NB4 (cell line): ENCODE measurements at regions not wholly inside any gene's neighbourhood (a gene's known extent, or its start where the extent isn't known, plus 50 kb on each side); places are given as distances from the start of the nearest gene placed in this dataset.

Experiments used
- DNase-seq: peaks from one replicate; pipeline ENCODE4 v3.0.0; 2010; ENCODE audit warnings: low read depth
- H3K4me3 ChIP-seq: one replicate; pipeline ENCODE4 v1.5.1; 2011; ENCODE audit warnings: mild to moderate bottlenecking, low read depth, low read length, moderate library complexity
- MYC ChIP-seq: IDR thresholded peaks from 2 replicates; pipeline ENCODE4 v1.6.1; 2011; ENCODE audit warnings: low read depth, low read length
- POLR2A ChIP-seq: IDR thresholded peaks from 2 replicates; pipeline ENCODE4 v1.6.1; 2011; ENCODE audit warnings: mild to moderate bottlenecking; ENCODE audit not compliant: insufficient read length; ENCODE audit errors: extremely low read depth
- TF ChIP-seq, protein P1 (sequence below): IDR thresholded peaks from one replicate; pipeline ENCODE4 v1.5.1; 2012; ENCODE audit warnings: low read depth, low read length
- TF ChIP-seq, protein P2 (sequence below): IDR thresholded peaks from 2 replicates; pipeline ENCODE4 v1.6.1; 2011; ENCODE audit warnings: low read depth, low read length

DNA sequence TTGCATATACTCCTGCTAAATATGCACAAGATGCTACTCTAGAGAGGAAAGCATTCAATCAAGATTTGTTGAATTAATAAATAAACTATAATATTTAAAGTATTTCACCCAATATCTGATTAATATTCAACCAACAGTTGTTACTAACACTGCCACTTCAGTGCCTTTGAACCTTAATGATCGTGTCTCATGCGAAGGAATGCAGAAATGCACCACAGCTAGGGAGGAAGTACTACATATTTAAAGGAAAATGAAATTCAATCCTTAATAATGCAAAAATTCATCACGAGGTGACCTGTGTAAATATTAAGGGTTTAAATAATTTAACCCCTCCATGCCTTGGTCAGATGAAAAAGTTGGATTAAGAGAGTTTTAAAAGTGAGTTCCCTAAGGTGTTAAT, 114.2 kb upstream of the DAZL start:
- TF ChIP-seq, protein P1, sequence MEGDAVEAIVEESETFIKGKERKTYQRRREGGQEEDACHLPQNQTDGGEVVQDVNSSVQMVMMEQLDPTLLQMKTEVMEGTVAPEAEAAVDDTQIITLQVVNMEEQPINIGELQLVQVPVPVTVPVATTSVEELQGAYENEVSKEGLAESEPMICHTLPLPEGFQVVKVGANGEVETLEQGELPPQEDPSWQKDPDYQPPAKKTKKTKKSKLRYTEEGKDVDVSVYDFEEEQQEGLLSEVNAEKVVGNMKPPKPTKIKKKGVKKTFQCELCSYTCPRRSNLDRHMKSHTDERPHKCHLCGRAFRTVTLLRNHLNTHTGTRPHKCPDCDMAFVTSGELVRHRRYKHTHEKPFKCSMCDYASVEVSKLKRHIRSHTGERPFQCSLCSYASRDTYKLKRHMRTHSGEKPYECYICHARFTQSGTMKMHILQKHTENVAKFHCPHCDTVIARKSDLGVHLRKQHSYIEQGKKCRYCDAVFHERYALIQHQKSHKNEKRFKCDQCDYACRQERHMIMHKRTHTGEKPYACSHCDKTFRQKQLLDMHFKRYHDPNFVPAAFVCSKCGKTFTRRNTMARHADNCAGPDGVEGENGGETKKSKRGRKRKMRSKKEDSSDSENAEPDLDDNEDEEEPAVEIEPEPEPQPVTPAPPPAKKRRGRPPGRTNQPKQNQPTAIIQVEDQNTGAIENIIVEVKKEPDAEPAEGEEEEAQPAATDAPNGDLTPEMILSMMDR = no peak
- TF ChIP-seq MYC (no peak), POLR2A (no peak)
- TF ChIP-seq, protein P2, sequence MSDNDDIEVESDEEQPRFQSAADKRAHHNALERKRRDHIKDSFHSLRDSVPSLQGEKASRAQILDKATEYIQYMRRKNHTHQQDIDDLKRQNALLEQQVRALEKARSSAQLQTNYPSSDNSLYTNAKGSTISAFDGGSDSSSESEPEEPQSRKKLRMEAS = no peak
- no peak for DNase-seq
- no peak overlapping the region for H3K4me3 ChIP-seq

DNA sequence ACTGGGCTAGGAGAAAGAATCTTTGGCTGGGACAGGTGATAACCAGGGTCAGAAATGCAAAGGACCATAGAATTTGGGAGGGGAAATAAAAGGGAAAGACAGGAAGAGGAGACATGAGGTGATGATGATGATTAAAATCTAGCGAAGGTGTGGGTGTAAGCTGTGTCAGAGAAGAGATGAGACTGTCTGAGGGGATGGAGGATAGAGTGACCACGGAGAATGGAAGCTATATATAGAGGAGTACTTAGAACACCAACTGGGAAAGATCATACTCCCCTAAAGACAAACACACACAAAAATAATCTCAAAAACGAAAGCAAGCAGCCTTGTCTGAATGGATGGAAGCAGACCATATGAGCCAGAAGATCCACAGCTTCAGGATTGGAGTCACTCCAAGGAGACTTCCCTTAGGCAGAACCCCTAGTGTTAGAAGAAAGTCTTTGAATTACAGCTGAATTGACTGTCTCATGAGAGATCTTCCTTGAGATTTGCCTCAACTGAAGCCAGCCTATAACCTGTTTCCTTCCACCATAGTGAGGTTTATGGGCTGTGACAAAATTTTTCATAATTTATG, 115.2 kb upstream of the DAZL start:
- TF ChIP-seq MYC (no peak), POLR2A (no peak)
- TF ChIP-seq, protein P2 = no peak
- TF ChIP-seq, protein P1 = no peak
- H3K4me3 ChIP-seq = no peak overlapping the region
- no peak for DNase-seq

DNA sequence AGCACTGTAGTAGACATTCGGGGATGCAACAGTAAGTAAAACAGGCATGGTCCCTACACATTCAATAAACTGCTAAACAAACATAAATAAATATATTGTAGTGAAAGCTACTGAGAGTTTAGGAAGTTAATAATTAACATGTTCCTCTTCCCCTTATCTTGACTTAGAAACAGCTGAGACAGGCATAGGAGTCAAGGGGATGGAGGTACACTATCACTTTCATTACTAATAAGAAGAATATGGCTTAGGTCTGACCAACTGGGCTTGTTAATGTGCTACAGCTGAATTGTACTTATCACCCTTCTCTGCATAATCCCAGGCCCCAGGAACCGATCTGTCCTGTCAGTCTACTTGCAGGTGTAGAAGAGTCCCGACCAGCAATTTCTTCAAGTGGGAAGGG, 116.3 kb upstream of the DAZL start:
- no peak overlapping the region for H3K4me3 ChIP-seq
- TF ChIP-seq, protein P2 = no peak
- TF ChIP-seq POLR2A = no peak
- TF ChIP-seq, protein P1 = no peak
- no peak for TF ChIP-seq MYC
- DNase-seq = no peak

DNA sequence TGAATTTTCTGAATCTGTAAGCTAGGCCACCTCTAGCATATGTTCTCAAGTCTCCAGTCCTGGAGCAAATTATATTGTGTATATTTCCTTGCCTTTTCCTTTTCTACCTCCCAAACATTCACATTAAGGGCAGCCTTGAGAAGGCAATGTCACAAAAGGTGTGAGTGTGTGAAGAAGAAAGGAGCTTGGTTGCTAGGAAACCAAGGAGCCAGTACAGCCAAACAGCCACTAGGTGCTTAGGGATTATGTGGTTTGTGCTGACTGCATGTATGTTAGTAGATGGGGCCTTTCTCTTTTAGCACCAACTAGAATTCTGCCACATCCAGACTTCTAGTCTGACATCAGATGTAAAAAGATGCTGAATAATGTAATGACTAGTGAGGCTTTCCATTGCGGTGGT, 118.8 kb upstream of the DAZL start:
- TF ChIP-seq POLR2A (no peak), MYC (no peak)
- TF ChIP-seq, protein P2 = no peak
- TF ChIP-seq, protein P1 = no peak
- DNase-seq = no peak
- no peak overlapping the region for H3K4me3 ChIP-seq

DNA sequence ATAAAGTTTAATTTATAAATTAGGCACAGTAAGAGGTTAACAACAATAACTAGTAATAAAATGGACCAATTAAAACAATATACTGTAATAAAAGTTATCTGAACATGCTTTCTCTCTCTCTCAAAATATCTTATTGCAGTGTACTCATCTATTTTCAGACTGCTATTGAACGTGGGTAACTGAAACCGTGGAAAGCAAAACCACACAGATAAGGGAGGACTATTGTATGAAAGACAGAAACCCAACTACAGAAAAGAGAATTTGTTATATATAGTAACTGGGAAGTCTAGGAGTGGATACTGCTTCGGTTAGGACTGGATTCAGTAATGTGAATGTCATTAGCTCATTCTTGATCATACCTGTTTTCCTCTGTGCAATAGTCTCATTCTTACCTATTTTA, 119.3 kb upstream of the DAZL start:
- TF ChIP-seq POLR2A = no peak
- H3K4me3 ChIP-seq = no peak overlapping the region
- no peak for DNase-seq

DNA sequence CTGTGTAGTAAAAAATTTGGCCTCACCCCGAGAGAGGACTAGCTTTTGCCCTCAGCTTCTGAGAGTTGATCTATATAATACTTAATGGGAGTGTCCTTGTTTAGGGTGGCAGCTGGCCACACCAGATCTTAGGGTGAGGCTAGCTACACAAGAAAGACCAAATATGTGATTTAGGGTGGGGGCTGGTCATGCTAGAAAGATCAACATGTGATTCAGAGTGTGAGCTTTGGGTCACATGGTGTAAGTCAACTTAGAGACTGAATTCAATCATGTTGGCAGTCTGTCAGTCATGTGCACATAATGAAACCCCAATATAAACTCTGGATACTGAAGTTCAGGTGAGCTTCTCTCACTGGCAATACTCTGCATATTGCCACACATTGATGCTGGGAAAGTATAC, 120.7 kb upstream of the DAZL start:
- no peak for DNase-seq
- TF ChIP-seq MYC (no peak), POLR2A (no peak)
- TF ChIP-seq, protein P2 = no peak
- TF ChIP-seq, protein P1 = no peak
- no peak overlapping the region for H3K4me3 ChIP-seq
